ENCODE measurements at regions not wholly inside any gene's neighbourhood (a gene's known extent, or its start where the extent isn't known, plus 50 kb on each side); places are given as distances from the start of the nearest gene placed in this dataset.

GRCh38 chr2:155663265-155663664, 669.3 kb downstream of the NR4A2 start:
- Mint-ChIP-seq H3K27ac (ENCODE audit: unreplicated experiment) (no peak overlapping the region), H3K27me3 (ENCODE audit: low read depth, unreplicated experiment) (no peaks in the 10 kb centered on the region), H3K4me3 (ENCODE audit: unreplicated experiment) (no peak overlapping the region), H3K9me3 (ENCODE audit: unreplicated experiment) (no peaks in the 10 kb centered on the region), H3K36me3 (ENCODE audit: low read depth, unreplicated experiment) (no peaks in the 10 kb centered on the region), H3K4me1 (ENCODE audit: low read depth, unreplicated experiment) (no peaks in the 10 kb centered on the region)
- Histone ChIP-seq H3K4me1 (ENCODE audit: insufficient read depth, low read length) (no peaks in the 10 kb centered on the region), H3K36me3 (ENCODE audit: insufficient read depth, low read length) (no peaks in the 10 kb centered on the region), H4K20me1 (ENCODE audit: insufficient read depth, low read length) (no peaks in the 10 kb centered on the region), H3K27me3 (ENCODE audit: insufficient read depth, low read length) (no peaks in the 10 kb centered on the region), H3K9me3 (ENCODE audit: insufficient read depth, low read depth, low read length) (no peaks in the 10 kb centered on the region), H3K27ac (ENCODE audit: low read depth, low read length) (no peak overlapping the region), H3K4me3 (ENCODE audit: insufficient read depth, low read depth, low read length) (no peak overlapping the region), H3K4me2 (ENCODE audit: low read length) (no peak overlapping the region), H2AFZ (ENCODE audit: low read depth, low read length) (no peak overlapping the region), H3K79me2 (ENCODE audit: insufficient read depth, low read length) (no peaks in the 10 kb centered on the region), H3K9ac (ENCODE audit: low read length) (no peak overlapping the region)
- TF ChIP-seq, protein P1, sequence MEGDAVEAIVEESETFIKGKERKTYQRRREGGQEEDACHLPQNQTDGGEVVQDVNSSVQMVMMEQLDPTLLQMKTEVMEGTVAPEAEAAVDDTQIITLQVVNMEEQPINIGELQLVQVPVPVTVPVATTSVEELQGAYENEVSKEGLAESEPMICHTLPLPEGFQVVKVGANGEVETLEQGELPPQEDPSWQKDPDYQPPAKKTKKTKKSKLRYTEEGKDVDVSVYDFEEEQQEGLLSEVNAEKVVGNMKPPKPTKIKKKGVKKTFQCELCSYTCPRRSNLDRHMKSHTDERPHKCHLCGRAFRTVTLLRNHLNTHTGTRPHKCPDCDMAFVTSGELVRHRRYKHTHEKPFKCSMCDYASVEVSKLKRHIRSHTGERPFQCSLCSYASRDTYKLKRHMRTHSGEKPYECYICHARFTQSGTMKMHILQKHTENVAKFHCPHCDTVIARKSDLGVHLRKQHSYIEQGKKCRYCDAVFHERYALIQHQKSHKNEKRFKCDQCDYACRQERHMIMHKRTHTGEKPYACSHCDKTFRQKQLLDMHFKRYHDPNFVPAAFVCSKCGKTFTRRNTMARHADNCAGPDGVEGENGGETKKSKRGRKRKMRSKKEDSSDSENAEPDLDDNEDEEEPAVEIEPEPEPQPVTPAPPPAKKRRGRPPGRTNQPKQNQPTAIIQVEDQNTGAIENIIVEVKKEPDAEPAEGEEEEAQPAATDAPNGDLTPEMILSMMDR (IDR thresholded peaks at IDR 0.05; ENCODE audit: insufficient read depth, low read depth, low read length): no peak
- no peak for TF ChIP-seq EZH2 (IDR thresholded peaks at IDR 0.05; ENCODE audit: insufficient read depth, low read length)
- no peak for DNase-seq (ENCODE audit: low read depth)
- FAIRE-seq: no peak

DNA sequence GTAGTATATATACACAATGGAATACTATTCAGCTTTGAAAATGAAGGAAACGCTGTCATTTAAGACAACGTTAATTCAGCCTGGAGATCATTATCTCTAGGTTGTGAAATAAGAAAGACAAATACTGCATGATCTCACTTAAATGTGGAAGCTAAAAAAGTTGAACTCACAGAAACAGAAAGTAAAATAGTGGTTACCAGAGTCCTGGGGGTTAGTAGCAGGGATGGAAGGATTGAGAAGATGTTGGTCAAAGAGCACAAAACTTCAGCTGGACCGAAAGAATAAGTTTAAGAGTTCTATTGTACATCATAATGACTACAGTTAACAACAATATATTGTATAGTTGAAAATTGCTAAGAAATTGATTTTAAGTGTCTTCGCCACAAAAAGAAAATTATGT, 670.3 kb downstream of the NR4A2 start:
- no peak for DNase-seq (ENCODE audit: low read depth)
- no peak overlapping the region for H3K27ac ChIP-seq (ENCODE audit: low read depth, low read length)
- H3K4me2 ChIP-seq (ENCODE audit: low read length): no peak overlapping the region
- Mint-ChIP-seq H3K4me3 (ENCODE audit: unreplicated experiment) (no peak overlapping the region), H3K9me3 (ENCODE audit: unreplicated experiment) (no peaks in the 10 kb centered on the region), H3K27me3 (ENCODE audit: low read depth, unreplicated experiment) (no peaks in the 10 kb centered on the region), H3K4me1 (ENCODE audit: low read depth, unreplicated experiment) (no peaks in the 10 kb centered on the region), H3K27ac (ENCODE audit: unreplicated experiment) (no peak overlapping the region), H3K36me3 (ENCODE audit: low read depth, unreplicated experiment) (no peaks in the 10 kb centered on the region)
- no peaks in the 10 kb centered on the region for H3K79me2 ChIP-seq (ENCODE audit: insufficient read depth, low read length)
- no peaks in the 10 kb centered on the region for H4K20me1 ChIP-seq (ENCODE audit: insufficient read depth, low read length)
- H3K9ac ChIP-seq (ENCODE audit: low read length): no peak overlapping the region
- H2AFZ ChIP-seq (ENCODE audit: low read depth, low read length): no peak overlapping the region
- H3K4me3 ChIP-seq (ENCODE audit: insufficient read depth, low read depth, low read length): no peak overlapping the region
- H3K36me3 ChIP-seq (ENCODE audit: insufficient read depth, low read length): no peaks in the 10 kb centered on the region
- TF ChIP-seq, protein P1 (IDR thresholded peaks at IDR 0.05; ENCODE audit: insufficient read depth, low read depth, low read length): no peak
- no peak for TF ChIP-seq EZH2 (IDR thresholded peaks at IDR 0.05; ENCODE audit: insufficient read depth, low read length)
- no peaks in the 10 kb centered on the region for H3K4me1 ChIP-seq (ENCODE audit: insufficient read depth, low read length)
- H3K9me3 ChIP-seq (ENCODE audit: insufficient read depth, low read depth, low read length): no peaks in the 10 kb centered on the region
- no peak for FAIRE-seq
- no peaks in the 10 kb centered on the region for H3K27me3 ChIP-seq (ENCODE audit: insufficient read depth, low read length)

GRCh38 chr2:155653176-155653575, 679.3 kb downstream of the NR4A2 start:
- Histone ChIP-seq H3K4me1 (ENCODE audit: insufficient read depth, low read length) (no peaks in the 10 kb centered on the region), H4K20me1 (ENCODE audit: insufficient read depth, low read length) (no peaks in the 10 kb centered on the region), H2AFZ (ENCODE audit: low read depth, low read length) (no peak overlapping the region), H3K79me2 (ENCODE audit: insufficient read depth, low read length) (no peaks in the 10 kb centered on the region), H3K27me3 (ENCODE audit: insufficient read depth, low read length) (no peaks in the 10 kb centered on the region), H3K4me3 (ENCODE audit: insufficient read depth, low read depth, low read length) (no peak overlapping the region), H3K27ac (ENCODE audit: low read depth, low read length) (no peak overlapping the region), H3K4me2 (ENCODE audit: low read length) (no peak overlapping the region), H3K36me3 (ENCODE audit: insufficient read depth, low read length) (no peaks in the 10 kb centered on the region), H3K9me3 (ENCODE audit: insufficient read depth, low read depth, low read length) (no peaks in the 10 kb centered on the region), H3K9ac (ENCODE audit: low read length) (no peak overlapping the region)
- DNase-seq (ENCODE audit: low read depth) (no peak), FAIRE-seq (no peak)
- H3K4me3 Mint-ChIP-seq (ENCODE audit: unreplicated experiment): no peak overlapping the region
- no peaks in the 10 kb centered on the region for H3K4me1 Mint-ChIP-seq (ENCODE audit: low read depth, unreplicated experiment)
- H3K9me3 Mint-ChIP-seq (ENCODE audit: unreplicated experiment): no peaks in the 10 kb centered on the region
- no peaks in the 10 kb centered on the region for H3K36me3 Mint-ChIP-seq (ENCODE audit: low read depth, unreplicated experiment)
- TF ChIP-seq EZH2 (IDR thresholded peaks at IDR 0.05; ENCODE audit: insufficient read depth, low read length): no peak
- TF ChIP-seq, protein P1 (IDR thresholded peaks at IDR 0.05; ENCODE audit: insufficient read depth, low read depth, low read length): no peak
- no peak overlapping the region for H3K27ac Mint-ChIP-seq (ENCODE audit: unreplicated experiment)
- no peaks in the 10 kb centered on the region for H3K27me3 Mint-ChIP-seq (ENCODE audit: low read depth, unreplicated experiment)

Measured in astrocyte (in vitro differentiated cells and primary cell).